C4-2B (cell line): ENCODE measurements at regions not wholly inside any gene's neighbourhood (a gene's known extent, or its start where the extent isn't known, plus 50 kb on each side); places are given as distances from the start of the nearest gene placed in this dataset.

Experiments used
- CTCF ChIP-seq: fragments of 450-650 bp; conservative IDR thresholded peaks from 2 replicates; pipeline ENCODE4 v1.5.1; 2017; ENCODE audit warnings: mild to moderate bottlenecking
- ZFX ChIP-seq: fragments of 450-650 bp; IDR thresholded peaks from 2 replicates; pipeline ENCODE4 v1.6.1; 2017

DNA sequence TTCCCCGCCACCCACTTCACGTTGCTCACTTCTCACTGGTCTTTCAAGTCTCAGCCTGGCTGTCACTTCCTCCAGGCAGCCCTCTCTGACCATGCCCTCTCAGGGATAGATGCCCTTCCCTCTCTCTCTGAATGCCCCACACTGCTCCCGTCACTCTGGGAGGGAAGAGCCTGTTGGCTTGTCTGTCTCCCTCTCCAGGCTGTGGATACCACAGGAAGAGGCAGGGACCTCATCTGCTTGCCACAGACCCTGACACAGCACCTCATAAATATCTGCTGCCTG lies 93.1 kb downstream of the OAT start:
- TF ChIP-seq CTCF (no peak), ZFX (no peak)
